GM10266 (cell line): ENCODE measurements at regions not wholly inside any gene's neighbourhood (a gene's known extent, or its start where the extent isn't known, plus 50 kb on each side); places are given as distances from the start of the nearest gene placed in this dataset.

ENCODE experiments used
- DNase-seq: peaks from one replicate; pipeline ENCODE4 v3.0.0; 2012; ENCODE audit errors: extremely low spot score
- CTCF ChIP-seq: IDR thresholded peaks from 2 replicates; pipeline ENCODE4 v1.5.1; 2012; ENCODE audit warnings: mild to moderate bottlenecking, low read depth; ENCODE audit not compliant: control insufficient read depth, insufficient read depth; ENCODE audit errors: missing control alignments

- TF ChIP-seq CTCF: no peak
- DNase-seq: no peak
Observed at GRCh38 chr20:39871013-39871412, 818.0 kb downstream of the MAFB start.

- no peak for TF ChIP-seq CTCF
- no peak for DNase-seq
Observed at GRCh38 chr20:39865446-39865845, 823.6 kb downstream of the MAFB start.

- TF ChIP-seq CTCF: no peak
- DNase-seq: no peak
Observed at GRCh38 chr20:39862470-39862891, 826.6 kb downstream of the MAFB start.

- no peak for DNase-seq
- TF ChIP-seq CTCF: no peak
Observed at GRCh38 chr20:39861381-39861780, 827.7 kb downstream of the MAFB start.

- no peak for TF ChIP-seq CTCF
- no peak for DNase-seq
Observed at GRCh38 chr20:39857835-39858234, 831.2 kb downstream of the MAFB start.

GRCh38 chr20:39857187-39857586 lies 831.8 kb downstream of the MAFB start:
- TF ChIP-seq CTCF: no peak
- DNase-seq: no peak

GRCh38 chr20:39855799-39856198 lies 833.2 kb downstream of the MAFB start:
- DNase-seq: no peak

More at GRCh38 chr20:39855799-39856198, 833.2 kb downstream of the MAFB start:
- TF ChIP-seq CTCF: no peak
